GM13977 (cell line): ENCODE measurements at regions not wholly inside any gene's neighbourhood (a gene's known extent, or its start where the extent isn't known, plus 50 kb on each side); places are given as distances from the start of the nearest gene placed in this dataset.

Experiments used
- DNase-seq: peaks from one replicate; pipeline ENCODE4 v3.0.0; 2012; ENCODE audit warnings: low spot score
- CTCF ChIP-seq: IDR thresholded peaks from 2 replicates; pipeline ENCODE4 v1.5.1; 2012; ENCODE audit warnings: mild to moderate bottlenecking, control low read depth; ENCODE audit not compliant: insufficient read depth; ENCODE audit errors: extremely low read depth, missing control alignments
- in situ Hi-C: fragments of 300-500 bp; cut with MboI; formaldehyde crosslinking; loops from one replicate; pipeline ENCODE4 v1.12.0; 2022; ENCODE audit warnings: low sequenced_read_pairs, low pct_unique_long_range_greater_than_20kb, mixed read lengths, inconsistent platforms; ENCODE audit not compliant: unreplicated experiment

- DNase-seq, result no peak
- no peak for TF ChIP-seq CTCF
- in situ Hi-C loops, result no loop called here
Measured at GRCh38 chr4:178185517-178185916, 743.3 kb upstream of the AGA start.

- in situ Hi-C loops, result no loop called here
- TF ChIP-seq CTCF, result no peak
- DNase-seq, result no peak
Measured at GRCh38 chr4:178192611-178193010, 750.4 kb upstream of the AGA start.

GRCh38 chr4:178196751-178197374 is 754.6 kb upstream of the AGA start:
- DNase-seq, result no peak
- no peak for TF ChIP-seq CTCF
- in situ Hi-C loops, result no loop called here

- no peak for TF ChIP-seq CTCF
- in situ Hi-C loops, result no loop called here
- no peak for DNase-seq
Measured at GRCh38 chr4:178198691-178199090, 756.5 kb upstream of the AGA start.

- in situ Hi-C loops, result no loop called here
- DNase-seq, result no peak
- no peak for TF ChIP-seq CTCF
Measured at GRCh38 chr4:178202422-178202821, 760.2 kb upstream of the AGA start.

- DNase-seq, result no peak
- no peak for TF ChIP-seq CTCF
- in situ Hi-C loops, result no loop called here
Measured at GRCh38 chr4:178205826-178206225, 763.6 kb upstream of the AGA start.

- in situ Hi-C loops, result no loop called here
- TF ChIP-seq CTCF, result no peak
- DNase-seq, result no peak
Measured at GRCh38 chr4:178215309-178215708, 773.1 kb upstream of the AGA start.
